ENCODE measurements at regions not wholly inside any gene's neighbourhood (a gene's known extent, or its start where the extent isn't known, plus 50 kb on each side); places are given as distances from the start of the nearest gene placed in this dataset.

- Histone ChIP-seq H3K9me3 (ENCODE audit: control insufficient read depth in 4 of 4, low read length in 3 of 4) (no peaks in the 10 kb centered on the region), H3K36me3 (ENCODE audit: control insufficient read depth in 4 of 4, insufficient read depth in 3 of 4, low read depth in 1 of 4, low read length in 3 of 4) (no peaks in the 10 kb centered on the region), H3K4me3 (ENCODE audit: low read depth in 1 of 3, low read length in 3 of 3) (no peak overlapping the region), H3K27me3 (ENCODE audit: control insufficient read depth in 4 of 4, insufficient read depth in 4 of 4, low read length in 3 of 4) (no peaks in the 10 kb centered on the region), H3K27ac (ENCODE audit: low read depth in 1 of 2, low read length in 2 of 2) (no peak overlapping the region), H3K4me1 (ENCODE audit: control insufficient read depth in 4 of 4, insufficient read depth in 4 of 4, low read length in 3 of 4) (no peaks in the 10 kb centered on the region), H3K9ac (ENCODE audit: low read depth in 1 of 2, low read length in 2 of 2) (no peak overlapping the region)
- no peak for DNase-seq (ENCODE audit: low spot score)
- TF ChIP-seq RXRA (IDR thresholded peaks at IDR 0.05): no peak
- no peak for TF ChIP-seq YY1 (IDR thresholded peaks at IDR 0.05)
- no peak for TF ChIP-seq FOXA2 (IDR thresholded peaks at IDR 0.05)
- TF ChIP-seq, protein P1, sequence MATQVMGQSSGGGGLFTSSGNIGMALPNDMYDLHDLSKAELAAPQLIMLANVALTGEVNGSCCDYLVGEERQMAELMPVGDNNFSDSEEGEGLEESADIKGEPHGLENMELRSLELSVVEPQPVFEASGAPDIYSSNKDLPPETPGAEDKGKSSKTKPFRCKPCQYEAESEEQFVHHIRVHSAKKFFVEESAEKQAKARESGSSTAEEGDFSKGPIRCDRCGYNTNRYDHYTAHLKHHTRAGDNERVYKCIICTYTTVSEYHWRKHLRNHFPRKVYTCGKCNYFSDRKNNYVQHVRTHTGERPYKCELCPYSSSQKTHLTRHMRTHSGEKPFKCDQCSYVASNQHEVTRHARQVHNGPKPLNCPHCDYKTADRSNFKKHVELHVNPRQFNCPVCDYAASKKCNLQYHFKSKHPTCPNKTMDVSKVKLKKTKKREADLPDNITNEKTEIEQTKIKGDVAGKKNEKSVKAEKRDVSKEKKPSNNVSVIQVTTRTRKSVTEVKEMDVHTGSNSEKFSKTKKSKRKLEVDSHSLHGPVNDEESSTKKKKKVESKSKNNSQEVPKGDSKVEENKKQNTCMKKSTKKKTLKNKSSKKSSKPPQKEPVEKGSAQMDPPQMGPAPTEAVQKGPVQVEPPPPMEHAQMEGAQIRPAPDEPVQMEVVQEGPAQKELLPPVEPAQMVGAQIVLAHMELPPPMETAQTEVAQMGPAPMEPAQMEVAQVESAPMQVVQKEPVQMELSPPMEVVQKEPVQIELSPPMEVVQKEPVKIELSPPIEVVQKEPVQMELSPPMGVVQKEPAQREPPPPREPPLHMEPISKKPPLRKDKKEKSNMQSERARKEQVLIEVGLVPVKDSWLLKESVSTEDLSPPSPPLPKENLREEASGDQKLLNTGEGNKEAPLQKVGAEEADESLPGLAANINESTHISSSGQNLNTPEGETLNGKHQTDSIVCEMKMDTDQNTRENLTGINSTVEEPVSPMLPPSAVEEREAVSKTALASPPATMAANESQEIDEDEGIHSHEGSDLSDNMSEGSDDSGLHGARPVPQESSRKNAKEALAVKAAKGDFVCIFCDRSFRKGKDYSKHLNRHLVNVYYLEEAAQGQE (IDR thresholded peaks at IDR 0.05): no peak
- no peak for TF ChIP-seq RAD21 (IDR thresholded peaks at IDR 0.05)
- TF ChIP-seq MAX (IDR thresholded peaks at IDR 0.05): no peak
- no peak for TF ChIP-seq TAF1 (conservative IDR thresholded peaks at IDR 0.05)
- no peak for TF ChIP-seq GABPA (IDR thresholded peaks at IDR 0.05 in 1 of 2, conservative IDR thresholded peaks at IDR 0.05 in 1 of 2)
- TF ChIP-seq SP1 (IDR thresholded peaks at IDR 0.05): no peak
- no peak for TF ChIP-seq HNF4A (conservative IDR thresholded peaks at IDR 0.05)
- no peak for TF ChIP-seq HNF4G (IDR thresholded peaks at IDR 0.05)
- TF ChIP-seq FOXA1 (IDR thresholded peaks at IDR 0.05): no peak
- TF ChIP-seq, protein P2, sequence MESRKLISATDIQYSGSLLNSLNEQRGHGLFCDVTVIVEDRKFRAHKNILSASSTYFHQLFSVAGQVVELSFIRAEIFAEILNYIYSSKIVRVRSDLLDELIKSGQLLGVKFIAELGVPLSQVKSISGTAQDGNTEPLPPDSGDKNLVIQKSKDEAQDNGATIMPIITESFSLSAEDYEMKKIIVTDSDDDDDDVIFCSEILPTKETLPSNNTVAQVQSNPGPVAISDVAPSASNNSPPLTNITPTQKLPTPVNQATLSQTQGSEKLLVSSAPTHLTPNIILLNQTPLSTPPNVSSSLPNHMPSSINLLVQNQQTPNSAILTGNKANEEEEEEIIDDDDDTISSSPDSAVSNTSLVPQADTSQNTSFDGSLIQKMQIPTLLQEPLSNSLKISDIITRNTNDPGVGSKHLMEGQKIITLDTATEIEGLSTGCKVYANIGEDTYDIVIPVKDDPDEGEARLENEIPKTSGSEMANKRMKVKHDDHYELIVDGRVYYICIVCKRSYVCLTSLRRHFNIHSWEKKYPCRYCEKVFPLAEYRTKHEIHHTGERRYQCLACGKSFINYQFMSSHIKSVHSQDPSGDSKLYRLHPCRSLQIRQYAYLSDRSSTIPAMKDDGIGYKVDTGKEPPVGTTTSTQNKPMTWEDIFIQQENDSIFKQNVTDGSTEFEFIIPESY (IDR thresholded peaks at IDR 0.05): no peak
- TF ChIP-seq, protein P3, sequence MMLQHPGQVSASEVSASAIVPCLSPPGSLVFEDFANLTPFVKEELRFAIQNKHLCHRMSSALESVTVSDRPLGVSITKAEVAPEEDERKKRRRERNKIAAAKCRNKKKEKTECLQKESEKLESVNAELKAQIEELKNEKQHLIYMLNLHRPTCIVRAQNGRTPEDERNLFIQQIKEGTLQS (IDR thresholded peaks at IDR 0.05): no peak
- TF ChIP-seq CTCF (IDR thresholded peaks at IDR 0.05; ENCODE audit: low read depth, low read length, missing input control): no peak
- TF ChIP-seq EGR1 (IDR thresholded peaks at IDR 0.05; ENCODE audit: low read depth in 2 of 2): no peak
- no peak for TF ChIP-seq NR2F2 (IDR thresholded peaks at IDR 0.05)
- no peak for TF ChIP-seq JUND (IDR thresholded peaks at IDR 0.05)
- 76% methylated on average over 7 of the region's 7 CpGs for WGBS
These were observed 276.8 kb downstream of the PCNX1 start for GRCh38 chr14:71183876-71184689.
